Stomach (tissue), 8 donors: ENCODE measurements at regions not wholly inside any gene's neighbourhood (a gene's known extent, or its start where the extent isn't known, plus 50 kb on each side); places are given as distances from the start of the nearest gene placed in this dataset.

ENCODE experiments used
- DNase-seq, 2 donors: peaks; one replicate each; pipeline versions ENCODE4 v3.0.0 to v3.0.0-alpha.2; 2013 to 2019
- H3K27ac ChIP-seq, 5 donors: fragments of 200-600 bp in 4 of 5; sonication (generic) in 4 of 5; one replicate each; pipeline ENCODE4 v1.5.1; 2013 to 2019; ENCODE audit warnings: mild to moderate bottlenecking in 1 of 5, moderate library complexity in 1 of 5
- H3K27me3 ChIP-seq, 3 donors: fragments of 200-600 bp; sonication (generic); one replicate each; pipeline ENCODE4 v1.5.1; 2017 to 2019; ENCODE audit warnings: mixed run types in 1 of 3
- H3K36me3 ChIP-seq, 4 donors: fragments of 200-600 bp; sonication (generic); 1 replicate in 3 of 4; 2 replicates in 1 of 4; pipeline ENCODE4 v1.5.1; 2016 to 2019
- H3K4me1 ChIP-seq, 4 donors: fragments of 200-600 bp; sonication (generic); one replicate each; pipeline ENCODE4 v1.5.1; 2016 to 2019
- H3K4me3 ChIP-seq, 4 donors: fragments of 200-600 bp; sonication (generic) in 3 of 4; one replicate each; pipeline ENCODE4 v1.5.1; 2016 to 2019; ENCODE audit warnings: mild to moderate bottlenecking in 1 of 4
- H3K9me3 ChIP-seq, 4 donors: fragments of 200-600 bp; sonication (generic); one replicate each; pipeline ENCODE4 v1.5.1; 2016 to 2019
- CTCF ChIP-seq, 7 experiments: fragments of 450-650 bp in 4 of 7; fragments of 200-600 bp in 3 of 7; sonication (generic) in 3 of 7; IDR thresholded peaks; one replicate each; pipeline ENCODE4 v1.5.1; 2016 to 2019; ENCODE audit warnings: antibody characterized with exemption in 7 of 7, control low read depth in 2 of 7, mild to moderate bottlenecking in 1 of 7
- EP300 ChIP-seq: sonication (generic); formaldehyde crosslinking; IDR thresholded peaks from one replicate; pipeline ENCODE4 v1.6.1; 2017; ENCODE audit warnings: antibody characterized with exemption
- POLR2A ChIP-seq, 4 donors: fragments of 450-650 bp; IDR thresholded peaks; one replicate each; pipeline ENCODE4 v1.6.1; 2016; ENCODE audit warnings: antibody characterized with exemption in 4 of 4, control low read depth in 2 of 4, mild to moderate bottlenecking in 1 of 4, moderate library complexity in 1 of 4
- POLR2AphosphoS5 ChIP-seq, 3 donors: sonication (generic); formaldehyde crosslinking; IDR thresholded peaks; one replicate each; pipeline ENCODE4 v1.6.1; 2016; ENCODE audit warnings: antibody characterized with exemption in 3 of 3
- WGBS, 5 donors: extraction: QIAGEN DNeasy Blood & Tissue Kit in 3 of 5; methylation state at CpG; one replicate each; pipeline versions ENCODE4 v1.1.5 to v1.1.7; 2013 to 2018; 5-methylcytosine and 5-hydroxymethylcytosine counted together
- intact Hi-C: fragments of 100-400 bp; cut with DNase I; formaldehyde crosslinking; loops from one replicate; pipeline ENCODE4 v1.15.1; 2023; ENCODE audit warnings: low total_unique reads
- donor health status: healthy with polysubstance abuse.
- donor health status: Bipolar disorder and iron deficiency.
- donor health status: healthy.

- no peaks in the 10 kb centered on the region for H3K27me3 ChIP-seq
- 52 to 97% (median 95%) methylated on average over 1 of the region's 1 CpG for WGBS, 5 donors
- no peaks in the 10 kb centered on the region for H3K4me1 ChIP-seq
- H3K9me3 ChIP-seq = peaks cover 0 to 10% (median 0%) of the 10 kb centered on the region in 4 donors
- H3K27ac ChIP-seq = no peak overlapping the region
- DNase-seq = no peak
- intact Hi-C loops = no loop called here
- H3K36me3 ChIP-seq = no peaks in the 10 kb centered on the region
- H3K4me3 ChIP-seq = no peak overlapping the region
- TF ChIP-seq CTCF (IDR thresholded peaks at IDR 0.05) (no peak), POLR2AphosphoS5 (IDR thresholded peaks at IDR 0.05) (no peak), POLR2A (IDR thresholded peaks at IDR 0.05) (no peak), EP300 (no peak)
Observed at GRCh38 chr5:130963798-130964197, 201.3 kb downstream of the HINT1 start.

GRCh38 chr5:130957151-130957550 lies 207.9 kb downstream of the HINT1 start:
- Histone ChIP-seq H3K36me3 (no peaks in the 10 kb centered on the region), H3K4me3 (no peak overlapping the region), H3K27me3 (no peaks in the 10 kb centered on the region), H3K4me1 (no peaks in the 10 kb centered on the region), H3K9me3 (peaks cover 0 to 3% (median 0%) of the 10 kb centered on the region in 4 donors), H3K27ac (no peak overlapping the region)
- DNase-seq = no peak
- intact Hi-C loops = no loop called here
- TF ChIP-seq POLR2A (IDR thresholded peaks at IDR 0.05) (no peak), POLR2AphosphoS5 (IDR thresholded peaks at IDR 0.05) (no peak), CTCF (IDR thresholded peaks at IDR 0.05) (no peak), EP300 (no peak)
- WGBS, 5 donors = 69 to 93% (median 85%) methylated on average over 1 of the region's 1 CpG

GRCh38 chr5:130955041-130955440 lies 210.0 kb downstream of the HINT1 start:
- intact Hi-C loops = no loop called here

GRCh38 chr5:130954336-130954735 lies 210.7 kb downstream of the HINT1 start:
- Histone ChIP-seq H3K36me3 (no peaks in the 10 kb centered on the region), H3K4me3 (no peak overlapping the region), H3K4me1 (no peaks in the 10 kb centered on the region), H3K27ac (no peak overlapping the region), H3K27me3 (no peaks in the 10 kb centered on the region), H3K9me3 (no peaks in the 10 kb centered on the region)
- TF ChIP-seq EP300 = no peak
- intact Hi-C loops = no loop called here
- 44 to 71% (median 55%) methylated on average over 1 of the region's 1 CpG for WGBS, 5 donors
- no peak for DNase-seq

More at GRCh38 chr5:130955041-130955440, 210.0 kb downstream of the HINT1 start:
- no peak for TF ChIP-seq CTCF (IDR thresholded peaks at IDR 0.05)
- TF ChIP-seq POLR2A (IDR thresholded peaks at IDR 0.05) = no peak
- no peak for TF ChIP-seq POLR2AphosphoS5 (IDR thresholded peaks at IDR 0.05)
- TF ChIP-seq EP300 = no peak
- Histone ChIP-seq H3K36me3 (no peaks in the 10 kb centered on the region), H3K27me3 (no peaks in the 10 kb centered on the region), H3K4me3 (no peak overlapping the region), H3K4me1 (no peaks in the 10 kb centered on the region), H3K9me3 (no peaks in the 10 kb centered on the region), H3K27ac (no peak overlapping the region)
- DNase-seq = no peak

- Histone ChIP-seq H3K36me3 (no peaks in the 10 kb centered on the region), H3K4me1 (no peaks in the 10 kb centered on the region), H3K27me3 (no peaks in the 10 kb centered on the region), H3K27ac (no peak overlapping the region), H3K4me3 (no peak overlapping the region), H3K9me3 (no peaks in the 10 kb centered on the region)
- DNase-seq = no peak
- TF ChIP-seq POLR2A (IDR thresholded peaks at IDR 0.05) (no peak), EP300 (no peak), POLR2AphosphoS5 (IDR thresholded peaks at IDR 0.05) (no peak), CTCF (IDR thresholded peaks at IDR 0.05) (no peak)
- intact Hi-C loops = no loop called here
- WGBS, 5 donors = 87 to 90% (median 88%) methylated on average over 3 of the region's 3 CpGs
Observed at GRCh38 chr5:130939059-130939458, 226.0 kb downstream of the HINT1 start.
